Caki2 (cell line): ENCODE measurements at regions not wholly inside any gene's neighbourhood (a gene's known extent, or its start where the extent isn't known, plus 50 kb on each side); places are given as distances from the start of the nearest gene placed in this dataset.
"Not testable (repeated sequence)": the region's sequence is repeated elsewhere in the genome, so short reads cannot be mapped to it uniquely, and the experiment has no call there.

Source experiments
- DNase-seq: peaks from one replicate; pipeline ENCODE4 v3.0.0-alpha.2; 2015; ENCODE audit warnings: low read depth
- in situ Hi-C: cut with HindIII; loops from 2 replicates; pipeline ENCODE4 v1.10.0; 2016; ENCODE audit warnings: low sequenced_read_pairs, low pct_unique_long_range_greater_than_20kb, mixed read lengths

GRCh38 chr4:144421056-144421455 lies 224.9 kb upstream of the HHIP start:
- in situ Hi-C loops, result no loop called here
- DNase-seq, result no peak

- peak; percentile 42 for DNase-seq
- in situ Hi-C loops, result no loop called here
These were observed 224.0 kb upstream of the HHIP start for GRCh38 chr4:144421839-144422565.

- in situ Hi-C loops, result no loop called here
- no peak for DNase-seq
These were observed 222.0 kb upstream of the HHIP start for GRCh38 chr4:144423930-144424329.

GRCh38 chr4:144426023-144426422 lies 219.9 kb upstream of the HHIP start:
- DNase-seq, in situ Hi-C loops: not testable (repeated sequence)

- DNase-seq, result no peak
- in situ Hi-C loops, result no loop called here
These were observed 203.2 kb upstream of the HHIP start for GRCh38 chr4:144442713-144443112.

GRCh38 chr4:144449611-144450010 lies 196.3 kb upstream of the HHIP start:
- no peak for DNase-seq
- in situ Hi-C loops, result no loop called here

- DNase-seq, result no peak
- in situ Hi-C loops, result no loop called here
These were observed 195.4 kb upstream of the HHIP start for GRCh38 chr4:144450526-144450925.

GRCh38 chr4:144451766-144452450 lies 194.0 kb upstream of the HHIP start:
- no peak for DNase-seq
- in situ Hi-C loops, result no loop called here

GRCh38 chr4:144456196-144456595 lies 189.8 kb upstream of the HHIP start:
- in situ Hi-C loops, result no loop called here
- no peak for DNase-seq

GRCh38 chr4:144461906-144462305 lies 184.1 kb upstream of the HHIP start:
- DNase-seq, result no peak
- in situ Hi-C loops, result no loop called here

GRCh38 chr4:144463236-144463635 lies 182.7 kb upstream of the HHIP start:
- DNase-seq, result no peak
- in situ Hi-C loops, result no loop called here

- in situ Hi-C loops, result no loop called here
These were observed 182.1 kb upstream of the HHIP start for GRCh38 chr4:144463896-144464295.

GRCh38 chr4:144465546-144465945 lies 180.4 kb upstream of the HHIP start:
- in situ Hi-C loops, result no loop called here
- DNase-seq, result no peak

More at GRCh38 chr4:144463896-144464295, 182.1 kb upstream of the HHIP start:
- DNase-seq, result no peak

GRCh38 chr4:144480068-144480467 lies 165.9 kb upstream of the HHIP start:
- DNase-seq, result no peak
- in situ Hi-C loops, result no loop called here

GRCh38 chr4:144489831-144490230 lies 156.1 kb upstream of the HHIP start:
- no peak for DNase-seq

GRCh38 chr4:144494280-144494679 lies 151.7 kb upstream of the HHIP start:
- in situ Hi-C loops, result no loop called here
- DNase-seq, result no peak

More at GRCh38 chr4:144489831-144490230, 156.1 kb upstream of the HHIP start:
- in situ Hi-C loops, result no loop called here

GRCh38 chr4:144495944-144496343 lies 150.0 kb upstream of the HHIP start:
- in situ Hi-C loops, result no loop called here
- DNase-seq, result no peak

- no peak for DNase-seq
- in situ Hi-C loops, result no loop called here
These were observed 146.2 kb upstream of the HHIP start for GRCh38 chr4:144499777-144500176.

GRCh38 chr4:144501231-144501780 lies 144.7 kb upstream of the HHIP start:
- no peak for DNase-seq
- in situ Hi-C loops, result no loop called here

GRCh38 chr4:144504883-144505282 lies 141.1 kb upstream of the HHIP start:
- DNase-seq, result no peak
- in situ Hi-C loops, result no loop called here
